Breast epithelium (tissue), 3 donors: ENCODE measurements at regions not wholly inside any gene's neighbourhood (a gene's known extent, or its start where the extent isn't known, plus 50 kb on each side); places are given as distances from the start of the nearest gene placed in this dataset.

ENCODE experiments used
- CTCF ChIP-seq, 3 donors: fragments of 450-650 bp; IDR thresholded peaks; one replicate each; pipeline ENCODE4 v1.5.1; 2016 to 2017; ENCODE audit warnings: antibody characterized with exemption in 3 of 3, mild to moderate bottlenecking in 3 of 3, moderate library complexity in 3 of 3
- POLR2A ChIP-seq: fragments of 450-650 bp; IDR thresholded peaks from one replicate; pipeline ENCODE4 v1.6.1; 2016; ENCODE audit warnings: antibody characterized with exemption, mild to moderate bottlenecking, moderate library complexity
- POLR2AphosphoS5 ChIP-seq, 3 donors: sonication (generic); formaldehyde crosslinking; IDR thresholded peaks; one replicate each; pipeline ENCODE4 v1.6.1; 2017; ENCODE audit warnings: antibody characterized with exemption in 3 of 3

DNA sequence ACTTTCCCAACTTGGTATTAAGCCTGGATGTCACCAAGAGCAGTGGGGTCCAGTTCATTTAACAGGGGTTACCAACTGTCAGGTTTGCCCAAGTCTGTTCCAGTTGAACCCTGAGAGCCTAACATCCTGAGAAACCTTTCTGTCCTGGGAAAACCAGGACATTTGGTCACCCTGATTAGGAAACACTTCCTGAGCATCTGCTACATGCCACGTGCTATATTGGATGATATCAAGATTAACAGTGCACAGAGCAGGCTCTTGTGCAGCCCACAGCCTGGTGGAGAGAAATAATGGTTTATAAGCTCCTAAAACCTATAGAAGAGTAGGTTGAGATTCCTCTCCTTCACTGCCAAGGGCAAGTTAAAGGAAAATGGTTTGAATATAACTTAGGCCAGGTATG lies 102.9 kb upstream of the RAD23B start:
- TF ChIP-seq CTCF (IDR thresholded peaks at IDR 0.05) (no peak), POLR2AphosphoS5 (IDR thresholded peaks at IDR 0.05) (no peak), POLR2A (no peak)
